ENCODE measurements at regions not wholly inside any gene's neighbourhood (a gene's known extent, or its start where the extent isn't known, plus 50 kb on each side); places are given as distances from the start of the nearest gene placed in this dataset.

DNA sequence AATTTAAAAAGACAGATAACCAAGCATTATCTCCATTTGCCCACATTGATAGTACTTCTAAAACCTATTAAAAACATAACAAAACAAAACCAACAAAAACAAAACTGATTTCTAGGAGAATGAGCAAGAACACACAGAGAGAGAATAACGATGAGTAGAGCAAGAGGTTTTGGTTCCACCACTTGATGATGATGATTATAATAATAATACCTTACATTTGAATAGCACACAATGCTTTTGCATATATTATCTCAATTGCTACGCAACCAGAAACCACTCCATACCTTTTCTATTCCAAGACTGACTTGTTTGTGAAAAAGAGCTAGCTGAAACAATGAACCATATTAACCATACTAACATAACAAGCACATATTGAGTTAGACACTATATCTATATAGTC lies 1090.9 kb downstream of the SH3BGRL start:
- Histone ChIP-seq H3F3A (ENCODE audit: insufficient read depth, low read depth) (no peaks in the 10 kb centered on the region), H4K20me1 (ENCODE audit: insufficient read depth) (no peaks in the 10 kb centered on the region), H3K4me3 (no peak overlapping the region), H3K79me2 (ENCODE audit: low read depth) (no peaks in the 10 kb centered on the region), H3K27ac (no peak overlapping the region), H3K27me3 (ENCODE audit: insufficient read depth, low read depth) (no peaks in the 10 kb centered on the region), H3K9me3 (ENCODE audit: insufficient read depth, low read depth) (no peaks in the 10 kb centered on the region), H2AFZ (no peak overlapping the region), H3K9me2 (ENCODE audit: insufficient read depth) (no peaks in the 10 kb centered on the region), H3K36me3 (ENCODE audit: low read depth) (no peaks in the 10 kb centered on the region), H3K4me1 (replicated peaks; ENCODE audit: insufficient read depth) (no peaks in the 10 kb centered on the region), H3K4me2 (no peak overlapping the region)
- ChIA-PET POLR2A (ENCODE audit: unreplicated experiment) (no interaction called here), CTCF (no interaction called here)
- intact Hi-C loops (cut with micrococcal nuclease; ENCODE audit: unreplicated experiment) = no loop called here
- no peak for DNase-seq
- BruUV-seq (replicated peaks) = no TSS peak
- no peak for TF ChIP-seq EZH2 (IDR thresholded peaks at IDR 0.05; ENCODE audit: low read depth)
- TF ChIP-seq, protein P1, sequence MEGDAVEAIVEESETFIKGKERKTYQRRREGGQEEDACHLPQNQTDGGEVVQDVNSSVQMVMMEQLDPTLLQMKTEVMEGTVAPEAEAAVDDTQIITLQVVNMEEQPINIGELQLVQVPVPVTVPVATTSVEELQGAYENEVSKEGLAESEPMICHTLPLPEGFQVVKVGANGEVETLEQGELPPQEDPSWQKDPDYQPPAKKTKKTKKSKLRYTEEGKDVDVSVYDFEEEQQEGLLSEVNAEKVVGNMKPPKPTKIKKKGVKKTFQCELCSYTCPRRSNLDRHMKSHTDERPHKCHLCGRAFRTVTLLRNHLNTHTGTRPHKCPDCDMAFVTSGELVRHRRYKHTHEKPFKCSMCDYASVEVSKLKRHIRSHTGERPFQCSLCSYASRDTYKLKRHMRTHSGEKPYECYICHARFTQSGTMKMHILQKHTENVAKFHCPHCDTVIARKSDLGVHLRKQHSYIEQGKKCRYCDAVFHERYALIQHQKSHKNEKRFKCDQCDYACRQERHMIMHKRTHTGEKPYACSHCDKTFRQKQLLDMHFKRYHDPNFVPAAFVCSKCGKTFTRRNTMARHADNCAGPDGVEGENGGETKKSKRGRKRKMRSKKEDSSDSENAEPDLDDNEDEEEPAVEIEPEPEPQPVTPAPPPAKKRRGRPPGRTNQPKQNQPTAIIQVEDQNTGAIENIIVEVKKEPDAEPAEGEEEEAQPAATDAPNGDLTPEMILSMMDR (conservative IDR thresholded peaks at IDR 0.05) = no peak

DNA sequence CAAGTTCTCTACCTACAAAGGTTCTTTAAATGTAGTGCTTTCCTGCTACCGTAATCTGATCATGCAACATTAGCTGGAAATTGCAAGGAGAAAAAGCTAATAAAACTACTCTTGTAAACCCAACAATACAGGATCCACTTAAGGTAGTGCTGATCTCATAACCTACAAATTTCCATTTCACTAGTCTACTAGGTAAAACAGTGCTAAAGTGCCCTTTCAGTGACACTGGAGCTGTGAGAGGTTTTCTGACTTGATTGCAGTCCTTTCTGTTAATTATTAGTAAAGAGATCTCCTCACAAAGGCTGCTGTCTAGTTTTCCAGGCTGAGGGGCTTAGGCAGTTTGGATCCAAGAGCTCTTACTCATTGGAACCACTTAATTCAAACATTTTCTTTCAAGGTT lies 1118.7 kb downstream of the SH3BGRL start:
- H3K79me2 ChIP-seq (ENCODE audit: low read depth) = no peaks in the 10 kb centered on the region
- H3K27me3 ChIP-seq (ENCODE audit: insufficient read depth, low read depth) = no peaks in the 10 kb centered on the region
- no TSS peak for BruUV-seq (replicated peaks)
- H3K4me2 ChIP-seq = no peak overlapping the region
- ChIA-PET POLR2A (ENCODE audit: unreplicated experiment) (no interaction called here), CTCF (no interaction called here)
- no peak for DNase-seq
- H4K20me1 ChIP-seq (ENCODE audit: insufficient read depth) = no peaks in the 10 kb centered on the region
- intact Hi-C loops (cut with micrococcal nuclease; ENCODE audit: unreplicated experiment) = no loop called here
- no peaks in the 10 kb centered on the region for H3F3A ChIP-seq (ENCODE audit: insufficient read depth, low read depth)
- no peak overlapping the region for H3K4me3 ChIP-seq
- no peaks in the 10 kb centered on the region for H3K9me3 ChIP-seq (ENCODE audit: insufficient read depth, low read depth)
- H3K9me2 ChIP-seq (ENCODE audit: insufficient read depth) = no peaks in the 10 kb centered on the region
- H3K27ac ChIP-seq = no peak overlapping the region
- no peaks in the 10 kb centered on the region for H3K4me1 ChIP-seq (replicated peaks; ENCODE audit: insufficient read depth)
- H2AFZ ChIP-seq = no peak overlapping the region
- TF ChIP-seq, protein P1 (conservative IDR thresholded peaks at IDR 0.05) = no peak
- no peak for TF ChIP-seq EZH2 (IDR thresholded peaks at IDR 0.05; ENCODE audit: low read depth)
- H3K36me3 ChIP-seq (ENCODE audit: low read depth) = no peaks in the 10 kb centered on the region

DNA sequence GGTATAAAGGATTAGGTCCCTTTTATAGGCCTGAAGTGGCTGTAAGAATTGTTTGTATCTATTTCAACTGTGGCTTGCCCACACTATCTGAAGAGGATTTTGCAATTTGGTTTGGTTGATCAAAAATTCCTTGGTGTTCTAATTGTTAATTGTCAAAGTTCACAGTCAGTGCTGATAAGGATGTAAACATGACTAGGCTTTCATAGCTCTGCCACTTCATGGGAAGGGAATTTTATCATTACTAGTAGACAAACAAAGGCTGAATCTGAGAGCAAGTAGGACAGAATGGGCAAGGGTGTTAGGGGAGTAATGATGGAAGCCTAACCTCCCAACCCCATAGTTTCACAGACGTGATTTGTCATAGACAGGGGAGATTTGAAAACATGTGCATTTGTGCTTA lies 1131.7 kb downstream of the SH3BGRL start:
- BruUV-seq (replicated peaks) = no TSS peak
- CTCF ChIA-PET = no interaction called here

More for the DNA sequence above, 1131.7 kb downstream of the SH3BGRL start:
- no peak overlapping the region for H3K4me2 ChIP-seq
- H3K36me3 ChIP-seq (ENCODE audit: low read depth) = no peaks in the 10 kb centered on the region
- POLR2A ChIA-PET (ENCODE audit: unreplicated experiment) = no interaction called here
- DNase-seq = no peak
- H2AFZ ChIP-seq = no peak overlapping the region
- no peak overlapping the region for H3K4me3 ChIP-seq
- no peaks in the 10 kb centered on the region for H3F3A ChIP-seq (ENCODE audit: insufficient read depth, low read depth)
- no peaks in the 10 kb centered on the region for H3K79me2 ChIP-seq (ENCODE audit: low read depth)
- H3K27ac ChIP-seq = no peak overlapping the region
- H3K27me3 ChIP-seq (ENCODE audit: insufficient read depth, low read depth) = no peaks in the 10 kb centered on the region
- no peaks in the 10 kb centered on the region for H3K4me1 ChIP-seq (replicated peaks; ENCODE audit: insufficient read depth)
- intact Hi-C loops (cut with micrococcal nuclease; ENCODE audit: unreplicated experiment) = no loop called here
- no peaks in the 10 kb centered on the region for H3K9me2 ChIP-seq (ENCODE audit: insufficient read depth)
- H4K20me1 ChIP-seq (ENCODE audit: insufficient read depth) = no peaks in the 10 kb centered on the region
- H3K9me3 ChIP-seq (ENCODE audit: insufficient read depth, low read depth) = no peaks in the 10 kb centered on the region
- TF ChIP-seq, protein P1 (conservative IDR thresholded peaks at IDR 0.05) = no peak
- no peak for TF ChIP-seq EZH2 (IDR thresholded peaks at IDR 0.05; ENCODE audit: low read depth)

Data from PC-9 (cell line).